Esophagus squamous epithelium (tissue), 4 donors: ENCODE measurements at regions not wholly inside any gene's neighbourhood (a gene's known extent, or its start where the extent isn't known, plus 50 kb on each side); places are given as distances from the start of the nearest gene placed in this dataset.

Experiments
- CTCF ChIP-seq, 6 experiments: fragments of 450-650 bp in 4 of 6; fragments of 200-600 bp in 2 of 6; sonication (generic) in 2 of 6; IDR thresholded peaks; one replicate each; pipeline ENCODE4 v1.5.1; 2016 to 2019; ENCODE audit warnings: antibody characterized with exemption in 6 of 6, mild to moderate bottlenecking in 4 of 6, moderate library complexity in 4 of 6
- POLR2A ChIP-seq, 4 donors: fragments of 450-650 bp; IDR thresholded peaks; one replicate each; pipeline ENCODE4 v1.6.1; 2017; ENCODE audit warnings: antibody characterized with exemption in 4 of 4, mild to moderate bottlenecking in 4 of 4, moderate library complexity in 3 of 4

- TF ChIP-seq POLR2A (IDR thresholded peaks at IDR 0.05) (no peak), CTCF (IDR thresholded peaks at IDR 0.05) (no peak)
Observed at GRCh38 chr5:6188976-6189375, 189.4 kb downstream of the MED10 start.
